ENCODE measurements at regions not wholly inside any gene's neighbourhood (a gene's known extent, or its start where the extent isn't known, plus 50 kb on each side); places are given as distances from the start of the nearest gene placed in this dataset.

- TF ChIP-seq EZH2 (IDR thresholded peaks at IDR 0.05; ENCODE audit: insufficient read depth, poor library complexity, severe bottlenecking) (no peak), EZH2phosphoT487 (IDR thresholded peaks at IDR 0.05; ENCODE audit: insufficient read depth, low read depth) (no peak)
Measured at GRCh38 chr2:184268900-184269477, 329.3 kb upstream of the ZNF804A start.

Measured in GM23248 (cell line).